ENCODE measurements at regions not wholly inside any gene's neighbourhood (a gene's known extent, or its start where the extent isn't known, plus 50 kb on each side); places are given as distances from the start of the nearest gene placed in this dataset.
"Not testable (repeated sequence)": the region's sequence is repeated elsewhere in the genome, so short reads cannot be mapped to it uniquely, and the experiment has no call there.

DNA sequence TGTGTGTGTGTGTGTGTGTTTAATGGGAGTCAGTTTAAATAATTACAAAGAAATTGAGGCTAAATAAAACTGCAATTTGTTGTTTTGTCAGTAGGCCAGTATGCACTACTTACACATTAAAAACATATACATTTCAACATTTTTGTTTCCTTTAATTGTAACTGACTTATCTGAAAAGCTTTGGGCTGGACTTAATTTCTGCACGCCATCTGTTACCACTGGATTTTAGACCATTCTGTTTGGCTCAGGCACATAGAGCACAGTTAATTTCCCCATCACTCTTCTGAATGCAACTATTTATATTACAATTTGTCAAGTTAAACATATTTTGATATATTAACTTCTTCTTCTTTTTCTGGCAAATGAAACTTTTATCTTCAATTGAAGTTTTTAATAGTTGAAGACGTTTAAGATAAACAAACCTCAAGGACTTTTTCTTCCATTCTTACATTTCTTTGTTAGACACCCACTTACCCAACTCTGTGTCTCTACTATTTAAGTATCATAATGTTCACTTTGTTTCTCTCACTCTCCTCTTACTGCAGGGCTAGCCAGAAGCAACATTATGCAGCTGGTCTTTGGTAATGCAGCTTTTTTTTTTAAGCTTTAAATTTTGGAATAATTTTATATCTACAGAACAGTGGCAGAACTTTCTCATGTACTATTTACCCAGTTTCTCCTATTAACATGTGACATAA, 253.4 kb upstream of the ANKH start:
- no peaks in the 10 kb centered on the region for H3K27me3 ChIP-seq
- H3K4me3 ChIP-seq = no peak overlapping the region
- DNase-seq = no peak
- H3K9me3 ChIP-seq = no peaks in the 10 kb centered on the region
- no peaks in the 10 kb centered on the region for H3K36me3 ChIP-seq

- no peaks in the 10 kb centered on the region for H3K9me3 ChIP-seq
- H3K4me3 ChIP-seq = no peak overlapping the region
- no peak for DNase-seq
- no peaks in the 10 kb centered on the region for H3K36me3 ChIP-seq
- H3K27me3 ChIP-seq = no peaks in the 10 kb centered on the region
Observed at GRCh38 chr5:15124461-15124860, 252.9 kb upstream of the ANKH start.

DNA sequence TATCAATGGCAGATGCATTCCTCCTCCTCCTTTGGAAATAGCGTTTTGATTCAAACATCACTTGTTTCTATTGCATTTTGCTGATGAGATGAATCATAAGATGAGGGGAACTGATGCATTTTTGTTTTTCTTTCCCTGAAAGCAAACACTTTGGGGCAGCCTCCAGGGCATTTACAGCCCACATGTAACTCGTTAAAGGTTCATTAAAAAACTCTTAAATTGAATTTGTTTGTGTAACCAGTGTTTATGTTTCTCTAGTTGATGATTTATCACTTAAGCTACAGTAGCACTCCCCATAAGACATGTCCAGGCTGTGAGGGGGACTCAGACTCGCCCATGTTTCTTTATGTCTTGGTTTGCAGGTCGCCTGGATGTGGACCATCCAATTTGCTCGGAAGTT, 246.1 kb upstream of the ANKH start:
- Histone ChIP-seq H3K4me3 (no peak overlapping the region), H3K9me3 (no peaks in the 10 kb centered on the region), H3K36me3 (no peaks in the 10 kb centered on the region), H3K27me3 (no peaks in the 10 kb centered on the region)
- no peak for DNase-seq

DNA sequence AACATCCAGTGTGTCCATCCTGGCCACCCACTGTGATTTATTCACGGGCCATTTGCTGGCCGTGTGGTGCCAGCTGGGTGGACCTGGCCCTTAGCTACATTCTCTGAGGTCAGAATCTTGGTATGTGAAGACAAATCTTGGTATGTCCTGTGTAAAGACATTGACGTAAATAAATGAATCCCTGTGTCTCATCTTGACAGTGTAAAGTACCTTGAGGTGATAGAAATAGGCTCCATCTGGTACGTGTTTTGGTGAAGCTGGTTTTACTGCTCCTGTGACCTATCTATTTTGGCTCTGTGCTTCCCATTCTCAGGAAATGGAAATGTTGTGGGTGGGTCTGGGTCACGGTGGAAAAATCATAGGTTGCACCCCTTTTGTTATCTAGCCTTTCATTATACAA, 245.4 kb upstream of the ANKH start:
- no peaks in the 10 kb centered on the region for H3K9me3 ChIP-seq
- DNase-seq = peak; percentile 74
- H3K36me3 ChIP-seq = no peaks in the 10 kb centered on the region
- H3K27me3 ChIP-seq = no peaks in the 10 kb centered on the region
- no peak overlapping the region for H3K4me3 ChIP-seq

- Histone ChIP-seq H3K9me3 (no peaks in the 10 kb centered on the region), H3K4me3 (no peak overlapping the region), H3K36me3 (no peaks in the 10 kb centered on the region), H3K27me3 (no peaks in the 10 kb centered on the region)
- DNase-seq = no peak
Observed at GRCh38 chr5:15106530-15107283, 235.1 kb upstream of the ANKH start.

DNA sequence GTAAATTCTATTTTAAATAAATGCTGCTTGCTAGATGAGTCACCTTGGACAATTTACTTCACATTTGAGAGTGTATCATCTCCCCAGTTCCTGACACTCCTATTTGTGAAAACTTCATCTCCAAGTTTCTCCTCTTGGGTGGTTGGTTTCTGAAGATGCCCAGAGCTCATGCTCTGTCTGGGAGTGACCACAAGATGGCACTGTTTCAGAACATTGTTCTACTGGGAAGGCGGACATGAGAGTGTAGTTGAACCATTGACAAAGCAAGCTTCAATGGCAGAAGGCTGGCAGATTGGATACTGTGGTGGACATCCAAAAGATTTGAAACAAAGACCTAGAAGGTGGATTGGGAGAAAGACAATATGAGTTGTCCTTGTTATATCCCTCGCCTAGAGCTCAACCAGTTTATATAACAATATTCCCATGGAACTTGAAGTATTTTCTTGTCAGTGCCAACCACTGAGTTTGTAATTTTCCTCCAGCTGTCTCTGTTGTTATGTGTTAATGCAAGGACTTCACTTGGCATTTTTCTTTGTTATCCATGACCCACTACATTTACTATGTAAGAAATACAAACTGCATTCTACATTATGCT, 234.3 kb upstream of the ANKH start:
- Histone ChIP-seq H3K36me3 (no peaks in the 10 kb centered on the region), H3K9me3 (peaks cover 3% of the 10 kb centered on the region), H3K4me3 (no peak overlapping the region), H3K27me3 (no peaks in the 10 kb centered on the region)
- DNase-seq = peak; percentile 59

DNA sequence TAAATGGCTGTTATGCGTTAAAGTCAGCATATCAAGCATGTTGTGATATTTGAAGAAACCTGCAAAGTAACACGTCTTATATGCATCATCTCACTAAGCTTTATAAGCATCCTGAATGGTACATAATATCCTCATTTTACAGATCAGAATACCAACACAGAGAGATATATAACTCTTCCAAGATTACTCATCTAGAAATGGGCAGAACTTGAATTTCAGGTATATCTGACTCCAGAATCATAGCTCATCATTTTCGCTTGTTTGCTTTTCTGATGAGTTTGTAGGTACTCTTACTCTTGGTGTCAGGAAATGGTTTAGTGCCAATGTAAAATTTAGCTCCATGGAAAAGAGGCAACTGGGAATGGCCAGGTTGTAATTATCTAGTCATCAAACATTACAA, 232.3 kb upstream of the ANKH start:
- H3K36me3 ChIP-seq = no peaks in the 10 kb centered on the region
- no peak for DNase-seq
- no peak overlapping the region for H3K4me3 ChIP-seq
- no peaks in the 10 kb centered on the region for H3K27me3 ChIP-seq
- H3K9me3 ChIP-seq = peaks cover 3% of the 10 kb centered on the region

DNA sequence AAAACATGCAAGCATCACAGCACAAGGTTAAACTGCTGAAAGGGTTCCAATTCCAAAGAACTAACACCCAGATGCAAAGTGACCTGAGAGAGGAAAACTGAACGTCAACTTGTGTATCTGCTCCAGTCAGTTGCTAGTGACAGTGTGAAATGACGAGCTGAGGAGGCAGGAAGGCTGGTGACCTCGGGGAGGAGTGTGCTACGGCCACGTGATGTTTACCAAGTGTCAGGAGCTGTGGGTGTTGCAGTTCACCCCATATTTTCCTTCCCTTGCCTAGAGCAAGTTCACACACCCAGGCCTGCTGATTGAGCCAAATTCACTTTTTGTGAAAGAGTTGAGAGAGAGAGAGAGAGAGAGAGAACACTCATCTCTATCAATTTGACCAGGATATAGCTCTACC, 231.6 kb upstream of the ANKH start:
- Histone ChIP-seq H3K4me3 (no peak overlapping the region), H3K36me3 (no peaks in the 10 kb centered on the region), H3K9me3 (peaks cover 3% of the 10 kb centered on the region), H3K27me3 (no peaks in the 10 kb centered on the region)
- no peak for DNase-seq

- H3K27me3 ChIP-seq = no peaks in the 10 kb centered on the region
- H3K36me3 ChIP-seq = no peaks in the 10 kb centered on the region
- H3K9me3 ChIP-seq = peaks cover 3% of the 10 kb centered on the region
- H3K4me3 ChIP-seq = no peak overlapping the region
- DNase-seq = no peak
Observed at GRCh38 chr5:15097552-15097951, 226.0 kb upstream of the ANKH start.

DNA sequence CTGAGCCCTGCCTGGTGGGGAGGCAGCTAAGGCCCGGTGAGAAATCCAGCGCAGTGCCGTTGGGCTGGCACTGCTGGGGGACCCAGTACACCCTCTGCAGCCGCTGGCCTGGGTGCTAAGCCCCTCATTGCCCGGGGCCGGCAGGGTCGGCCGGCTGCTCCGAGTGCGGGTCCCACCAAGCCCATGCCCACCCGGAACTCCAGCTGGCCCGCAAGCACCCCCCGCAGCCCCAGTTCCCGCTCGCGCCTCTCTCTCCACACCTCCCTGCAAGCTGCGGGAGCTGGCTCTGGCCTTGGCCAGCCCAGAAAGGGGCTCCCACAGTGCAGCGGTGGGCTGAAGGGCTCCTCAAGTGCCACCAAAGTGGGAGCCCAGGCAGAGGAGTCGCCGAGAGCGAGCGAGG, 225.1 kb upstream of the ANKH start:
- H3K9me3 ChIP-seq, H3K36me3 ChIP-seq, H3K4me3 ChIP-seq, H3K27me3 ChIP-seq, DNase-seq: not testable (repeated sequence)

GRCh38 chr5:15092801-15093200, 221.2 kb upstream of the ANKH start:
- no peak for DNase-seq

DNA sequence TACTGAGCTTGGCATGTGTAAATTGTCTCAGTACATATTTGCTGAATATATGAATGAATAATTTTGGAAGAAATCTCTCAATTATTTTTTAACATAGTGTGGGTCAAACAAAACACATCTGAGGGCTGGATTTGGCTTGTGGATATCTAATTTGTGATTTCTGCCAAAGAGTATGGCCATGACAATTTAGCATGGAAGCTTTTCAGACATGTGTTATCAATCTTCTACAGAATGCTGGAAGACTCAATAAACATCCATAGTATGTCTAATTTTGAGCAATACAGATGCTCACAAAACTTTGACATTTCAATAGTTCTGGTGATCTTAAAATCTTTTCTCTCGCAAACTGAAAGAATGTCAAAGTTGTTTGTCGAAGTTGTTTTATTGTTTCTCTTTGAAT, 214.1 kb upstream of the ANKH start:
- Histone ChIP-seq H3K9me3 (no peaks in the 10 kb centered on the region; the same call in 1 of the 2 replicates), H3K4me3 (no peak overlapping the region), H3K36me3 (no peaks in the 10 kb centered on the region), H3K27me3 (no peaks in the 10 kb centered on the region)
- DNase-seq = no peak

More at GRCh38 chr5:15092801-15093200, 221.2 kb upstream of the ANKH start:
- Histone ChIP-seq H3K9me3 (no peaks in the 10 kb centered on the region), H3K36me3 (no peaks in the 10 kb centered on the region), H3K27me3 (no peaks in the 10 kb centered on the region), H3K4me3 (no peak overlapping the region)

- no peak for DNase-seq
- H3K4me3 ChIP-seq = no peak overlapping the region
- H3K9me3 ChIP-seq = no peaks in the 10 kb centered on the region; the same call in 1 of the 2 replicates
- no peaks in the 10 kb centered on the region for H3K36me3 ChIP-seq
- H3K27me3 ChIP-seq = no peaks in the 10 kb centered on the region
Observed at GRCh38 chr5:15082096-15082495, 210.5 kb upstream of the ANKH start.

GRCh38 chr5:15080219-15080618, 208.6 kb upstream of the ANKH start:
- DNase-seq = no peak
- H3K9me3 ChIP-seq = no peaks in the 10 kb centered on the region
- no peaks in the 10 kb centered on the region for H3K27me3 ChIP-seq
- no peaks in the 10 kb centered on the region for H3K36me3 ChIP-seq
- H3K4me3 ChIP-seq = no peak overlapping the region

- H3K4me3 ChIP-seq = no peak overlapping the region
- no peaks in the 10 kb centered on the region for H3K36me3 ChIP-seq
- no peaks in the 10 kb centered on the region for H3K9me3 ChIP-seq
- no peaks in the 10 kb centered on the region for H3K27me3 ChIP-seq
- no peak for DNase-seq
Observed at GRCh38 chr5:15079566-15079965, 208.0 kb upstream of the ANKH start.

DNA sequence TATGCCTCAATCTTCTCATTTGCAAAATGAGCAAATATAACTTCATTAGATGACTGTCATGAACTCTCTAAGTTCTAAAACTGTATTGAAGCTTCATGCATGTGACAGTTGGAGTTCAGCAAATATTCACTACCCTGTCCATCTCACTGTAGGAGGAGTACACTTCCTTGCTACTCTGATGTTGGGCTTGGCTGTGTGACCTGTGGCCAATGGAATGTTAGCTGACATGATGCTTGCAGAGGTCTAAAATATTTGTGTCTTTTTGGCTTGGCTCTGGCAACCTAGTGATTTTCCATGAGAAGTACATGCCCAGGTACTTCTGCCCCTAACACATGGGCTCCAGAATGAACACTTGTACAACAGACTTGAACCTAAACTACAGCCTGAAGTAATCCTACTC, 203.1 kb upstream of the ANKH start:
- Histone ChIP-seq H3K36me3 (no peaks in the 10 kb centered on the region), H3K27me3 (no peaks in the 10 kb centered on the region), H3K9me3 (no peaks in the 10 kb centered on the region), H3K4me3 (no peak overlapping the region)
- DNase-seq = no peak

- H3K4me3 ChIP-seq = no peak overlapping the region
- no peaks in the 10 kb centered on the region for H3K27me3 ChIP-seq
- H3K36me3 ChIP-seq = no peaks in the 10 kb centered on the region
- no peaks in the 10 kb centered on the region for H3K9me3 ChIP-seq
- no peak for DNase-seq
Observed at GRCh38 chr5:15073453-15073852, 201.9 kb upstream of the ANKH start.

GRCh38 chr5:15070907-15071306, 199.3 kb upstream of the ANKH start:
- DNase-seq = no peak
- no peaks in the 10 kb centered on the region for H3K36me3 ChIP-seq
- H3K9me3 ChIP-seq = no peaks in the 10 kb centered on the region
- no peaks in the 10 kb centered on the region for H3K27me3 ChIP-seq
- H3K4me3 ChIP-seq = no peak overlapping the region

All from MG63 (cell line).